ENCODE measurements at regions not wholly inside any gene's neighbourhood (a gene's known extent, or its start where the extent isn't known, plus 50 kb on each side); places are given as distances from the start of the nearest gene placed in this dataset.
"Not testable (repeated sequence)": the region's sequence is repeated elsewhere in the genome, so short reads cannot be mapped to it uniquely, and the experiment has no call there.

GRCh38 chr3:194189243-194189791 lies 53.4 kb downstream of the HES1 start:
- no peaks in the 10 kb centered on the region for H3K36me3 ChIP-seq (ENCODE audit: control insufficient read depth, insufficient read depth, low read length)
- no peak overlapping the region for H3K4me3 ChIP-seq (ENCODE audit: insufficient read depth, low read depth, low read length, poor library complexity, severe bottlenecking)
- no peak for DNase-seq
- no peak overlapping the region for H3K27ac ChIP-seq (ENCODE audit: insufficient read depth, low read length, poor library complexity, severe bottlenecking)
- H3K27me3 ChIP-seq (replicated peaks; ENCODE audit: control insufficient read depth, insufficient read depth, low read length, poor library complexity, severe bottlenecking) = no peaks in the 10 kb centered on the region
- H3K4me1 ChIP-seq (ENCODE audit: control insufficient read depth, insufficient read depth, low read length, poor library complexity, severe bottlenecking) = no peaks in the 10 kb centered on the region
- H3K9me3 ChIP-seq (ENCODE audit: control insufficient read depth, low read length) = no peaks in the 10 kb centered on the region

GRCh38 chr3:194191850-194192249 lies 55.9 kb downstream of the HES1 start:
- not testable (repeated sequence) for H3K9me3 ChIP-seq (ENCODE audit: control insufficient read depth, low read length); H3K4me3 ChIP-seq (ENCODE audit: insufficient read depth, low read depth, low read length, poor library complexity, severe bottlenecking); H3K27me3 ChIP-seq (replicated peaks; ENCODE audit: control insufficient read depth, insufficient read depth, low read length, poor library complexity, severe bottlenecking); H3K27ac ChIP-seq (ENCODE audit: insufficient read depth, low read length, poor library complexity, severe bottlenecking); DNase-seq; H3K36me3 ChIP-seq (ENCODE audit: control insufficient read depth, insufficient read depth, low read length); H3K4me1 ChIP-seq (ENCODE audit: control insufficient read depth, insufficient read depth, low read length, poor library complexity, severe bottlenecking)

GRCh38 chr3:194194051-194194756 lies 58.3 kb downstream of the HES1 start:
- no peaks in the 10 kb centered on the region for H3K27me3 ChIP-seq (replicated peaks; ENCODE audit: control insufficient read depth, insufficient read depth, low read length, poor library complexity, severe bottlenecking)
- no peaks in the 10 kb centered on the region for H3K4me1 ChIP-seq (ENCODE audit: control insufficient read depth, insufficient read depth, low read length, poor library complexity, severe bottlenecking)
- no peaks in the 10 kb centered on the region for H3K36me3 ChIP-seq (ENCODE audit: control insufficient read depth, insufficient read depth, low read length)
- H3K4me3 ChIP-seq (ENCODE audit: insufficient read depth, low read depth, low read length, poor library complexity, severe bottlenecking) = no peak overlapping the region
- H3K27ac ChIP-seq (ENCODE audit: insufficient read depth, low read length, poor library complexity, severe bottlenecking) = no peak overlapping the region
- no peaks in the 10 kb centered on the region for H3K9me3 ChIP-seq (ENCODE audit: control insufficient read depth, low read length)
- no peak for DNase-seq

GRCh38 chr3:194194757-194195085 lies 58.8 kb downstream of the HES1 start:
- no peak for DNase-seq
- Histone ChIP-seq H3K4me1 (ENCODE audit: control insufficient read depth, insufficient read depth, low read length, poor library complexity, severe bottlenecking) (no peaks in the 10 kb centered on the region), H3K27me3 (replicated peaks; ENCODE audit: control insufficient read depth, insufficient read depth, low read length, poor library complexity, severe bottlenecking) (no peaks in the 10 kb centered on the region), H3K36me3 (ENCODE audit: control insufficient read depth, insufficient read depth, low read length) (no peaks in the 10 kb centered on the region), H3K27ac (ENCODE audit: insufficient read depth, low read length, poor library complexity, severe bottlenecking) (no peak overlapping the region), H3K4me3 (ENCODE audit: insufficient read depth, low read depth, low read length, poor library complexity, severe bottlenecking) (no peak overlapping the region), H3K9me3 (ENCODE audit: control insufficient read depth, low read length) (no peaks in the 10 kb centered on the region)

GRCh38 chr3:194195611-194196010 lies 59.7 kb downstream of the HES1 start:
- no peak overlapping the region for H3K4me3 ChIP-seq (ENCODE audit: insufficient read depth, low read depth, low read length, poor library complexity, severe bottlenecking)
- H3K36me3 ChIP-seq (ENCODE audit: control insufficient read depth, insufficient read depth, low read length) = no peaks in the 10 kb centered on the region
- H3K4me1 ChIP-seq (ENCODE audit: control insufficient read depth, insufficient read depth, low read length, poor library complexity, severe bottlenecking) = no peaks in the 10 kb centered on the region
- no peaks in the 10 kb centered on the region for H3K9me3 ChIP-seq (ENCODE audit: control insufficient read depth, low read length)
- H3K27ac ChIP-seq (ENCODE audit: insufficient read depth, low read length, poor library complexity, severe bottlenecking) = no peak overlapping the region
- no peak for DNase-seq
- H3K27me3 ChIP-seq (replicated peaks; ENCODE audit: control insufficient read depth, insufficient read depth, low read length, poor library complexity, severe bottlenecking) = no peaks in the 10 kb centered on the region

GRCh38 chr3:194196876-194197275 lies 60.9 kb downstream of the HES1 start:
- no peaks in the 10 kb centered on the region for H3K27me3 ChIP-seq (replicated peaks; ENCODE audit: control insufficient read depth, insufficient read depth, low read length, poor library complexity, severe bottlenecking)
- no peaks in the 10 kb centered on the region for H3K4me1 ChIP-seq (ENCODE audit: control insufficient read depth, insufficient read depth, low read length, poor library complexity, severe bottlenecking)
- no peaks in the 10 kb centered on the region for H3K36me3 ChIP-seq (ENCODE audit: control insufficient read depth, insufficient read depth, low read length)
- H3K4me3 ChIP-seq (ENCODE audit: insufficient read depth, low read depth, low read length, poor library complexity, severe bottlenecking) = no peak overlapping the region
- no peak for DNase-seq
- H3K9me3 ChIP-seq (ENCODE audit: control insufficient read depth, low read length) = no peaks in the 10 kb centered on the region
- H3K27ac ChIP-seq (ENCODE audit: insufficient read depth, low read length, poor library complexity, severe bottlenecking) = no peak overlapping the region

- H3K9me3 ChIP-seq (ENCODE audit: control insufficient read depth, low read length) = no peaks in the 10 kb centered on the region
- H3K4me3 ChIP-seq (ENCODE audit: insufficient read depth, low read depth, low read length, poor library complexity, severe bottlenecking) = no peak overlapping the region
- no peaks in the 10 kb centered on the region for H3K36me3 ChIP-seq (ENCODE audit: control insufficient read depth, insufficient read depth, low read length)
- no peaks in the 10 kb centered on the region for H3K4me1 ChIP-seq (ENCODE audit: control insufficient read depth, insufficient read depth, low read length, poor library complexity, severe bottlenecking)
- no peaks in the 10 kb centered on the region for H3K27me3 ChIP-seq (replicated peaks; ENCODE audit: control insufficient read depth, insufficient read depth, low read length, poor library complexity, severe bottlenecking)
- DNase-seq = no peak
- H3K27ac ChIP-seq (ENCODE audit: insufficient read depth, low read length, poor library complexity, severe bottlenecking) = no peak overlapping the region
Observed at GRCh38 chr3:194197396-194197960, 61.5 kb downstream of the HES1 start.

- no peak overlapping the region for H3K4me3 ChIP-seq (ENCODE audit: insufficient read depth, low read depth, low read length, poor library complexity, severe bottlenecking)
- H3K27me3 ChIP-seq (replicated peaks; ENCODE audit: control insufficient read depth, insufficient read depth, low read length, poor library complexity, severe bottlenecking) = no peaks in the 10 kb centered on the region
- H3K36me3 ChIP-seq (ENCODE audit: control insufficient read depth, insufficient read depth, low read length) = no peaks in the 10 kb centered on the region
Observed at GRCh38 chr3:194197981-194198695, 62.2 kb downstream of the HES1 start.

GRCh38 chr3:194198938-194199337 lies 63.0 kb downstream of the HES1 start:
- Histone ChIP-seq H3K36me3 (ENCODE audit: control insufficient read depth, insufficient read depth, low read length) (no peaks in the 10 kb centered on the region), H3K4me3 (ENCODE audit: insufficient read depth, low read depth, low read length, poor library complexity, severe bottlenecking) (no peak overlapping the region), H3K4me1 (ENCODE audit: control insufficient read depth, insufficient read depth, low read length, poor library complexity, severe bottlenecking) (peaks cover 3% of the 10 kb centered on the region), H3K9me3 (ENCODE audit: control insufficient read depth, low read length) (no peaks in the 10 kb centered on the region), H3K27ac (ENCODE audit: insufficient read depth, low read length, poor library complexity, severe bottlenecking) (no peak overlapping the region), H3K27me3 (replicated peaks; ENCODE audit: control insufficient read depth, insufficient read depth, low read length, poor library complexity, severe bottlenecking) (no peaks in the 10 kb centered on the region)
- DNase-seq = no peak

More at GRCh38 chr3:194197981-194198695, 62.2 kb downstream of the HES1 start:
- no peak for DNase-seq
- no peaks in the 10 kb centered on the region for H3K4me1 ChIP-seq (ENCODE audit: control insufficient read depth, insufficient read depth, low read length, poor library complexity, severe bottlenecking)
- no peak overlapping the region for H3K27ac ChIP-seq (ENCODE audit: insufficient read depth, low read length, poor library complexity, severe bottlenecking)
- H3K9me3 ChIP-seq (ENCODE audit: control insufficient read depth, low read length) = no peaks in the 10 kb centered on the region

Measured in effector memory CD4-positive, alpha-beta T cell (primary cell).